ENCODE measurements at regions not wholly inside any gene's neighbourhood (a gene's known extent, or its start where the extent isn't known, plus 50 kb on each side); places are given as distances from the start of the nearest gene placed in this dataset.

DNA sequence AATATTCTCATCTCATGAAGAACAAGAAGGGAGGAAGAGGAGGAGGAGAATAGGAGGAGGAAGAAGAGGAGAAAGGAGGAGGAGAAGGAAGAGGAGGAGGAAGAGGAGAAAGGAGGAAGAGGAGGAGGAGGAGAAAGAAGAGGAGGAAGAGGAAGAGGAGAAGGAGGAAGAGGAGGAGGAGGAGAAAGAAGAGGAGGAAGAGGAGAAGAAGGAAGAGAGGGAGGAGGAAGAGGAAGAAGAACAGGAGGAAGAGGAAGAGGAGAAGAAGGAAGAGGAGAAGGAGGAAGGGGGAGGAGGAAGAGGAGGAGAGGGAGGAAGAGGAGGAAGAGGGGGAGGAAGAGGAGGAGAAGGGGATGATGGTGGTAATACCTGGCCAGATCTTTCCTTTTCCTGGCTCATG lies 70.0 kb upstream of the PTPRM start:
- Histone ChIP-seq H3K36me3 (ENCODE audit: control insufficient read depth, insufficient read depth, low read length) (no peaks in the 10 kb centered on the region), H3K27me3 (ENCODE audit: control insufficient read depth, insufficient read depth, low read length) (no peaks in the 10 kb centered on the region), H3K4me3 (ENCODE audit: low read depth, low read length) (no peak overlapping the region)
- no peak for DNase-seq (ENCODE audit: low read depth)
- TF ChIP-seq, protein P1, sequence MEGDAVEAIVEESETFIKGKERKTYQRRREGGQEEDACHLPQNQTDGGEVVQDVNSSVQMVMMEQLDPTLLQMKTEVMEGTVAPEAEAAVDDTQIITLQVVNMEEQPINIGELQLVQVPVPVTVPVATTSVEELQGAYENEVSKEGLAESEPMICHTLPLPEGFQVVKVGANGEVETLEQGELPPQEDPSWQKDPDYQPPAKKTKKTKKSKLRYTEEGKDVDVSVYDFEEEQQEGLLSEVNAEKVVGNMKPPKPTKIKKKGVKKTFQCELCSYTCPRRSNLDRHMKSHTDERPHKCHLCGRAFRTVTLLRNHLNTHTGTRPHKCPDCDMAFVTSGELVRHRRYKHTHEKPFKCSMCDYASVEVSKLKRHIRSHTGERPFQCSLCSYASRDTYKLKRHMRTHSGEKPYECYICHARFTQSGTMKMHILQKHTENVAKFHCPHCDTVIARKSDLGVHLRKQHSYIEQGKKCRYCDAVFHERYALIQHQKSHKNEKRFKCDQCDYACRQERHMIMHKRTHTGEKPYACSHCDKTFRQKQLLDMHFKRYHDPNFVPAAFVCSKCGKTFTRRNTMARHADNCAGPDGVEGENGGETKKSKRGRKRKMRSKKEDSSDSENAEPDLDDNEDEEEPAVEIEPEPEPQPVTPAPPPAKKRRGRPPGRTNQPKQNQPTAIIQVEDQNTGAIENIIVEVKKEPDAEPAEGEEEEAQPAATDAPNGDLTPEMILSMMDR (IDR thresholded peaks at IDR 0.05; ENCODE audit: insufficient read depth, low read length, poor library complexity, severe bottlenecking): no peak

DNA sequence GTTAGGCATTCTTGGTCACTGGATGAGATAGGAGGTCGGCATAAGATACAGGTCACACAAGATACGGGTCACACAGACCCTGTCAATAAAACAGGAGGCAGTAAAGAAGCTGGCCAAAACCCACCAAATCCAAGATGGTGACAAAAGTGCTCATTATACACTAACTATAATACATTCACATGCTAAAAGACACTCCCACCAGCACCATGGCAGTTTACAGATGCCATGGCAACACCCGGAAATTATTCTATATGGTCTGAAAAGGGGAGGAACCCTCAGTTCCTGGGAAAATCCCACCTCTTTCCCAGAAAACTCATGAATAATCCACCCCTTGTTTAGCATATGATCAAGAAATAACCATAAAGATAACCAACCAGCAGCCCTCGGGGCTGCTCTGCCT lies 56.0 kb upstream of the PTPRM start:
- H3K27me3 ChIP-seq (ENCODE audit: control insufficient read depth, insufficient read depth, low read length): peaks cover 5% of the 10 kb centered on the region
- no peaks in the 10 kb centered on the region for H3K36me3 ChIP-seq (ENCODE audit: control insufficient read depth, insufficient read depth, low read length)
- TF ChIP-seq, protein P1 (IDR thresholded peaks at IDR 0.05; ENCODE audit: insufficient read depth, low read length, poor library complexity, severe bottlenecking): no peak
- no peak for DNase-seq (ENCODE audit: low read depth)
- H3K4me3 ChIP-seq (ENCODE audit: low read depth, low read length): no peak overlapping the region

DNA sequence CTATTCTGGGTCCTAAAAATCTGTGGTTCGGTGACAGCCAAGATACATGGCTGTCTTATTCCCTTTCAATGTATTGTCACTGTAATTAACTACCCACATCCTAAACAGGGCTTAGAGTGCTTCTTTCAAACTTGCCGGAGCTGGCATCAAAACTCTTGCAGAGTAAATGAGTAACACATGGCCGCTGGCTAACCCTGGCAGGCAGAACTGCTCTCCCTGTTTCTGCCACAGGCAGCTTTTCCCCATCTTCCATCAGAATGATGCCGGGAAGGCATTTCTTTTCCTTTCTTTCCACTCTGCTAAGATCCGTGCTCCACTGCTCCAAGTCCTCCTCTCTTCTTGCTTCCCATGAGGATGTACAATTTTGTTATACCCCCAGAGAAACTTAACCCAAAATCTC lies 54.8 kb upstream of the PTPRM start:
- Histone ChIP-seq H3K27me3 (ENCODE audit: control insufficient read depth, insufficient read depth, low read length) (peaks cover 3% of the 10 kb centered on the region), H3K4me3 (ENCODE audit: low read depth, low read length) (no peak overlapping the region), H3K36me3 (ENCODE audit: control insufficient read depth, insufficient read depth, low read length) (no peaks in the 10 kb centered on the region)
- peak; percentile 37 for DNase-seq (ENCODE audit: low read depth)
- TF ChIP-seq, protein P1 (IDR thresholded peaks at IDR 0.05; ENCODE audit: insufficient read depth, low read length, poor library complexity, severe bottlenecking): no peak

DNA sequence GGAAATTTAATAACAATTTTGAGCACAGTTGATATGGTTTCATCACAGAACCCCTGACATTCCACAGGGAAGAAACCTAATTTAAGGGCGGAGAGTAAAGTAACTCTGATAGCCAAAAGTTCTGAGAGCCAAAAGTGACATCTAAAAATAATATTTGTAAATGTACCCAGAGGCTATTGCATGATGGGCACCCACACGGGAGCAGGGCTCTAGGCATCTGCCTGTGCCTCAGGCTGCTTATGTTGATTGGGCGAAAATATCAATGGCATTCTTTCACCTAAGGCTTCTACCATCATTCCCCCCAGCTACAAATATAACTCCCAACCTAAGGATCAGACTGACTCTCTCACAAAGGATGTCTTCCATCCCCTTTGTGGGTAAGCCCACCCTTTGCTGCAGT lies 54.1 kb upstream of the PTPRM start:
- no peaks in the 10 kb centered on the region for H3K27me3 ChIP-seq (ENCODE audit: control insufficient read depth, insufficient read depth, low read length)
- no peaks in the 10 kb centered on the region for H3K36me3 ChIP-seq (ENCODE audit: control insufficient read depth, insufficient read depth, low read length)
- TF ChIP-seq, protein P1 (IDR thresholded peaks at IDR 0.05; ENCODE audit: insufficient read depth, low read length, poor library complexity, severe bottlenecking): no peak
- H3K4me3 ChIP-seq (ENCODE audit: low read depth, low read length): no peak overlapping the region
- DNase-seq (ENCODE audit: low read depth): no peak

DNA sequence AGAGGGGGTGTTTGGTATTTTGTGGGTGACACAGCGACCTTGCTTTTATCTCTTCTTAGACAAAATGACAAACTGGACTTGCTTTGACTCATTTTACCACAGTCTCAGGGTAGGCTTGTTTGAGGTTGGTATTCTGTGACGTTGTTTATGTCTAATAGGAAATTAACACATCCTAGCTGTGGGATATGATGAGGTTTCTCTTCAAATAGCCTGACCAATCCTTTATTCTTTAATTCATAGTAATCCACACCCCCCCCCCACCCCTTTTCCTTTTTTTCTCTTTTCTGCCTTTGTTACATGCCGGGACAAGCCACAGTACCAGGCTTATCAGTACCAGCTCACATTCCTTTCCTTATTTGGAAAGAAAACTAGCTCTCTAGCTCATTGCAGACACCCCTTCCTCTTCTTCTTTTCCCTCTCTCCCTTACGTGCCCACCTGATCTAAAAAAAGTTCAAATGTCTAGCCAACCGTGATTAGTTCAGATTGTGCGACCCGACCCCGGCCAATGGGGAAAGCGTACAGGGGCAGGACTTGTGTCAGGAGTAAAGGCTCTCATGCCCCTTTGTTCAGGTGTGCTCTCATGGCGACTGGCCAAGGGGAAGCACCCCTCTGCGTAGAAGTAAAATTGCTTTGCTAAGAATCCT lies 52.2 kb upstream of the PTPRM start:
- DNase-seq (ENCODE audit: low read depth): no peak

More for the DNA sequence above, 52.2 kb upstream of the PTPRM start:
- H3K4me3 ChIP-seq (ENCODE audit: low read depth, low read length): no peak overlapping the region
- TF ChIP-seq, protein P1 (IDR thresholded peaks at IDR 0.05; ENCODE audit: insufficient read depth, low read length, poor library complexity, severe bottlenecking): no peak
- H3K27me3 ChIP-seq (ENCODE audit: control insufficient read depth, insufficient read depth, low read length): no peaks in the 10 kb centered on the region
- no peaks in the 10 kb centered on the region for H3K36me3 ChIP-seq (ENCODE audit: control insufficient read depth, insufficient read depth, low read length)
